ENCODE measurements at regions not wholly inside any gene's neighbourhood (a gene's known extent, or its start where the extent isn't known, plus 50 kb on each side); places are given as distances from the start of the nearest gene placed in this dataset.
"Not testable (repeated sequence)": the region's sequence is repeated elsewhere in the genome, so short reads cannot be mapped to it uniquely, and the experiment has no call there.

DNA sequence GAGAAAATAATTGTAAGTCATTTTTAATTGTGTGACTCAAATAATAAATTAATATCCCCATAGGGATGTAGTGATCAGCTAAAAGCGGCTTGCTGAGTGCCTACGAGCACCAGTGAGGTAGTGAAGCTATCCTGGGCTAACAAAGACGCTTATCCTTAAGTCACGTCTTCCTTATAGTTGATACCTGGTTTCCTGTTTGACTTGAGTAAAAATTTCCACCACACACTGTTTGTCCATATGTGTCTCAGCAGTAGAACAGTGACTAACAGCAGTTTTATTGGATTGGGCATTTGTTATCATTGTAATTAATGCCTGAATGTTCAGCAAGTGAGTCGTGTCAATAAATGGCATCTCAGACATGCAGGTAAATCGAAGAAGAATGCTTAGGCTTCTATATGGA lies 241.1 kb downstream of the GRXCR1 start:
- no peak overlapping the region for H3K27ac ChIP-seq
- TF ChIP-seq, protein P1, sequence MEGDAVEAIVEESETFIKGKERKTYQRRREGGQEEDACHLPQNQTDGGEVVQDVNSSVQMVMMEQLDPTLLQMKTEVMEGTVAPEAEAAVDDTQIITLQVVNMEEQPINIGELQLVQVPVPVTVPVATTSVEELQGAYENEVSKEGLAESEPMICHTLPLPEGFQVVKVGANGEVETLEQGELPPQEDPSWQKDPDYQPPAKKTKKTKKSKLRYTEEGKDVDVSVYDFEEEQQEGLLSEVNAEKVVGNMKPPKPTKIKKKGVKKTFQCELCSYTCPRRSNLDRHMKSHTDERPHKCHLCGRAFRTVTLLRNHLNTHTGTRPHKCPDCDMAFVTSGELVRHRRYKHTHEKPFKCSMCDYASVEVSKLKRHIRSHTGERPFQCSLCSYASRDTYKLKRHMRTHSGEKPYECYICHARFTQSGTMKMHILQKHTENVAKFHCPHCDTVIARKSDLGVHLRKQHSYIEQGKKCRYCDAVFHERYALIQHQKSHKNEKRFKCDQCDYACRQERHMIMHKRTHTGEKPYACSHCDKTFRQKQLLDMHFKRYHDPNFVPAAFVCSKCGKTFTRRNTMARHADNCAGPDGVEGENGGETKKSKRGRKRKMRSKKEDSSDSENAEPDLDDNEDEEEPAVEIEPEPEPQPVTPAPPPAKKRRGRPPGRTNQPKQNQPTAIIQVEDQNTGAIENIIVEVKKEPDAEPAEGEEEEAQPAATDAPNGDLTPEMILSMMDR (conservative IDR thresholded peaks at IDR 0.05): no peak

DNA sequence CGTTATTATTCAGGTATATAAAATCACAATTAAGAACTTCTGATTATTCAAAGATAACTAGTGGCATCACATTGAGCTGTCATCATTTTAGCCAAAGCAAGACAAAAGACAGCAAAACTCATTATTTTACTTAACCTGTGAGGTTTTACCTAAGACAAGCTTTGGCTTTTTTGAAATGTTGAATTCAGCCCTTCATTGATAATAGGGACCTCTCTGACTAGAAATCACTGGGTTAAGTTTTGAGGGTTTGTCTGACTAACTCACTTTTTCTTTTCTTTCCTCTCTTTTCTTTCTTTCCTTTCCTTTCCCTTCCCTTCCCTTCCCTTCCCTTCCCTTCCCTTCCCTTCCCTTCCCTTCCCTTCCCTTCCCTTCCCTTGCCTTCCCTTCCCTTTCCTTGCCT lies 244.2 kb downstream of the GRXCR1 start:
- no peak overlapping the region for H3K27ac ChIP-seq
- TF ChIP-seq ZFX (IDR thresholded peaks at IDR 0.05): no peak
- TF ChIP-seq, protein P1 (conservative IDR thresholded peaks at IDR 0.05): no peak

DNA sequence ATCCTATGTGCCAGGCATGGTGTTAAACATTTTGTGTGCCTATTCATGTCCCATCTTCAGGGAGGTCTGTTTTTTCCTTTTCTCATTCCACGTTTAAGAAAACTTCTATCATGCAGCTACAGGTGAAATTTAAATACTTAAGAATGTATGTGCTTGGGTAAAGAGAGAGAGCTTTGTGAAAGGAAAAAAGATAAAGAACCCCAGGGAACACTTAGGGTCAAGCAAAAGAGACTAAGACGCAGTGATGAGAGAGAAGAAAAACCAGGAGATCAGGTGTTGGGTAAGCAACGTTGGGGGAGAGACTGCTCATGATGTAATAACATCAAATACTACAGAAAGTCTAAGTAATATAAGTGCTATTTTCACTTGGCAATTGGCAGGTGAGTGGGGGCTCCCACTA lies 253.7 kb downstream of the GRXCR1 start:
- TF ChIP-seq ZFX (IDR thresholded peaks at IDR 0.05): no peak
- TF ChIP-seq, protein P1 (conservative IDR thresholded peaks at IDR 0.05): no peak
- H3K27ac ChIP-seq: no peak overlapping the region

DNA sequence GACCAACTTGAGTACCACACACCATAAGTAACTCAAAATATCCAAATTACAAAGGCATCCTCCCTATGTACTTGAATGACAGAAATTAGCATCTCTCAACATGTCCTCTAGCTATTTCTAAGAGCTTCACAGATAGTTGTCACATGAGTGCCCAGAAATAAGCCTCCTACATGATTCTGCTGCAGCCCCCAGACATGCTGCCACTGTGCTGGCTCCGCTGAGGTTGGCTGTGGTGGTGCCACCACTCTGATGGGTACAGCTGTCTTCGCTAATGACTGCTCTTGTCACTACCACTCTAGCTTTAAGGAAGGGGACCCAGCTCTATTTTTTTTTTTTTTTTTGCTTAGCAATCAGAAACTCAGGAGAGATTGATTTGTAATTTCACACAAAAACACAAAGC lies 256.0 kb downstream of the GRXCR1 start:
- H3K27ac ChIP-seq: no peak overlapping the region
- TF ChIP-seq, protein P1 (conservative IDR thresholded peaks at IDR 0.05): no peak
- TF ChIP-seq ZFX (IDR thresholded peaks at IDR 0.05): no peak

DNA sequence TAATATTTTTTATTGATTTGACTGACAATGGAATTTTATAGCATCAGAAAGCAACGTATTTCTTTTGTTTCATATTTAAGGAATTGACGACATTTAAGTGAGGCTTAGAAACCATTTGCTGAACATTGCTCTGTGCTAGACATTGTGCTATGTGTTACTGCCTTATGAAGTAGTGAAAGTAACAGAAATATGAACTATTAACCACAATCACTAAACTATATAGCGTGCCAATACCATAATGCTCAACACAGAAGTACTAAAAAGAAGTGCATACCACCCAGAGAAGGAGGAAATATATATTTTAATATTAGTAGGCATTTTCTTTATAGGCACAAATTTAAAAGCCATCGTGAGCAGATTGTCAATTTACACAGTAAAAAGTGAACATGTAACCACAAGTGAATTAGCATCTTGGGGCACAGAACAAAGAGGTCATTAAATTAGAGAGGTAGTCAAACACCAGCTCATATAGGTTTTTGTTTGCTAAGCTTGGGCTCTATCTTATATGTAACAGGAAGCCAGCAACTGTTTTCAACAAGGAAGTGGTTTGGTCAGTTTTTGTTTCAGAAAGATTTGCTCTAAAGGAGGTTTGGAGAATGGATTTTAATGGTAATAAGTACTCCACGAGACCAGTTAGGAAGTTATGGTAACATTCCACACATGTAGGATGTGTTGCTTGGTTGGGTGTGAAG lies 270.7 kb downstream of the GRXCR1 start:
- TF ChIP-seq, protein P1 (conservative IDR thresholded peaks at IDR 0.05): no peak
- TF ChIP-seq ZFX (IDR thresholded peaks at IDR 0.05): no peak
- H3K27ac ChIP-seq: no peak overlapping the region

DNA sequence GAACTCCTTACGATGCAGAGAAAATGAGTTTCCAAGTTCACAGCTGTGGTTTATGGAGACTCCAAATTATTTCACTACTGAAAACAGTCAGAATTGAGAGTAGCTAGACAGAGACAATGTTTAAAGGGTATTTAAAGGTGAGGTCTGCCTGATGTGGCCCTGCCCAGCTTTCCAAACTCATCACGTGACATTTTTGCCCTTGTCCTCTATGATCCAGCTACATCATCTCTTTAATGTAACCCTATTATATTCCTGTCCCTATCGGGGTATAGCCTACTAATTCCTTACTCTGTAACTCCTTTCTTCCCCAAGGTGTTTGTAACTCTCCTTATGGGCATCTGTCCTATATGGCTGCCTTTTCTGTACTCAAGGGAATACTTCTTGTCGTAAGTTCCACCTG lies 297.2 kb downstream of the GRXCR1 start:
- TF ChIP-seq ZFX (IDR thresholded peaks at IDR 0.05): no peak
- TF ChIP-seq, protein P1 (conservative IDR thresholded peaks at IDR 0.05): no peak

DNA sequence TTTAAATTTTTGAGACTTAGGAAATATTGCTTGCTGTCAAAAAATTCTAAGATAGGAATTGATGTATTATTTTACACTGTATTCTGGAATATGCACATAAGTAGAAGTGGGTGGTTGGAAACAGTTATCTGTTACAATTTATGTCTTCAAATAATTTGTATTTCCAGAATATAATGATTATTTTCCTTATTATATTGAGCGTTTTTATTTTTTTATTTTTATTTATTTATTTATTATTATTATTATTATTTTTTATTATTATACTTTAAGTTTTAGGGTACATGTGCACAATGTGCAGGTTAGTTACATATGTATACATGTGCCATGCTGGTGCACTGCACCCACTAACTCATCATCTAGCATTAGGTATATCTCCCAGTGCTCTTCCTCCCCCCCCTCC lies 320.1 kb downstream of the GRXCR1 start:
- not testable (repeated sequence) for H3K27ac ChIP-seq

More for the DNA sequence above, 297.2 kb downstream of the GRXCR1 start:
- H3K27ac ChIP-seq: no peak overlapping the region

DNA sequence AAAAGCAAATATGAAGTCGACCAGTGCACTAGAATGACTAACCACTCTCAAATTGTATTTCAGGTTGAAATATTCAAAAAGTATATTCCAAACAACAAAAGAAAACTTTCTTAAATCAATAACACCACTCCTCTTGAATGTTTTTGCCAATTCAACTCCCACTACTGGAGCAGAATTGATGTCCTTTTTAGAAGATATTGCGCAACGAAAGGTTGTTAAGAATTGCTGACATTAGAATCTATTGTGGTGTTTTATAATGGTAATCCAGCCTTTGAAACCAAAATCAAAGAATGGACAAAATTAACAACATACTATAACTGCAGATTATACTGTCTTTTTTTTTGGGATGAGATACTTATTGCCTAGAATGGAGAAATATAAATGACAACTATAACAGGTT lies 331.3 kb downstream of the GRXCR1 start:
- H3K27ac ChIP-seq: no peak overlapping the region
- TF ChIP-seq, protein P1 (conservative IDR thresholded peaks at IDR 0.05): no peak
- no peak for TF ChIP-seq ZFX (IDR thresholded peaks at IDR 0.05)
